Activated CD8-positive, alpha-beta T cell treated with anti-CD3 and anti-CD28 coated beads for 36 hours (primary cell): ENCODE measurements at regions not wholly inside any gene's neighbourhood (a gene's known extent, or its start where the extent isn't known, plus 50 kb on each side); places are given as distances from the start of the nearest gene placed in this dataset.
"Not testable (repeated sequence)": the region's sequence is repeated elsewhere in the genome, so short reads cannot be mapped to it uniquely, and the experiment has no call there.

Experiments used
- ATAC-seq: fragments of 200-7000 bp; cut with Tn5 transposase; one replicate; pipeline ENCODE4 v1.10.0; 2021; ENCODE audit warnings: mild to moderate bottlenecking, moderate library complexity
- CTCF ChIA-PET: fragments of 350-600 bp; sonication (Branson Sonifier 250); formaldehyde crosslinking; loops from one replicate; lab custom pipeline; 2021; ENCODE audit warnings: antibody characterized with exemption; lab: Charles Lee
- POLR2A ChIA-PET: fragments of 350-600 bp; sonication (Branson Sonifier 250); formaldehyde crosslinking; loops from one replicate; lab custom pipeline; 2021; ENCODE audit warnings: antibody characterized with exemption; lab: Charles Lee
- DNase-seq: peaks from one replicate; pipeline ENCODE4 v3.0.0-alpha.2; 2020
- H3K27ac Mint-ChIP-seq: one replicate; pipeline ENCODE4 v1.8.0; 2021; ENCODE audit warnings: mild to moderate bottlenecking, mixed read lengths
- H3K27me3 Mint-ChIP-seq: one replicate; pipeline ENCODE4 v1.8.0; 2021; ENCODE audit warnings: mixed read lengths
- H3K36me3 Mint-ChIP-seq: one replicate; pipeline ENCODE4 v1.8.0; 2021; ENCODE audit warnings: low read depth, mixed read lengths
- H3K4me1 Mint-ChIP-seq: one replicate; pipeline ENCODE4 v1.8.0; 2021; ENCODE audit warnings: low read depth, mixed read lengths
- H3K4me3 Mint-ChIP-seq: one replicate; pipeline ENCODE4 v1.8.0; 2021; ENCODE audit warnings: mild to moderate bottlenecking, moderate library complexity, mixed read lengths
- H3K9me3 Mint-ChIP-seq: one replicate; pipeline ENCODE4 v1.8.0; 2021; ENCODE audit warnings: mixed read lengths
- CTCF ChIP-seq: fragments of 200-600 bp; IDR thresholded peaks from one replicate; pipeline ENCODE4 v1.8.0; 2022; ENCODE audit warnings: antibody characterized with exemption, mild to moderate bottlenecking
- intact Hi-C: fragments of 100-400 bp; cut with micrococcal nuclease; formaldehyde crosslinking; loops from one replicate; pipeline ENCODE4 v1.10.0; 2022

GRCh38 chr11:13145461-13145860 is 132.1 kb upstream of the BMAL1 start:
- H3K36me3 Mint-ChIP-seq: no peaks in the 10 kb centered on the region
- intact Hi-C loops: no loop called here
- ChIA-PET CTCF (no interaction called here), POLR2A (no interaction called here)
- ATAC-seq (no peak), DNase-seq (no peak)
- peaks cover 8% of the 10 kb centered on the region for H3K27me3 Mint-ChIP-seq
- H3K27ac Mint-ChIP-seq: no peak overlapping the region
- no peak for TF ChIP-seq CTCF
- no peak overlapping the region for H3K4me3 Mint-ChIP-seq
- no peaks in the 10 kb centered on the region for H3K4me1 Mint-ChIP-seq
- no peaks in the 10 kb centered on the region for H3K9me3 Mint-ChIP-seq

GRCh38 chr11:13149991-13150390 is 127.6 kb upstream of the BMAL1 start:
- H3K4me3 Mint-ChIP-seq: no peak overlapping the region
- CTCF ChIA-PET: no interaction called here
- H3K27me3 Mint-ChIP-seq: peaks cover 6% of the 10 kb centered on the region
- POLR2A ChIA-PET: no interaction called here
- ATAC-seq (no peak), DNase-seq (no peak)
- no peaks in the 10 kb centered on the region for H3K36me3 Mint-ChIP-seq
- no peak for TF ChIP-seq CTCF
- no peak overlapping the region for H3K27ac Mint-ChIP-seq
- peaks cover 2% of the 10 kb centered on the region for H3K9me3 Mint-ChIP-seq
- H3K4me1 Mint-ChIP-seq: no peaks in the 10 kb centered on the region
- intact Hi-C loops: no loop called here

GRCh38 chr11:13150487-13150886 is 127.1 kb upstream of the BMAL1 start:
- Mint-ChIP-seq H3K4me1 (no peaks in the 10 kb centered on the region), H3K4me3 (no peak overlapping the region), H3K9me3 (peaks cover 2% of the 10 kb centered on the region), H3K27me3 (peaks cover 6% of the 10 kb centered on the region), H3K36me3 (no peaks in the 10 kb centered on the region), H3K27ac (no peak overlapping the region)
- DNase-seq (no peak), ATAC-seq (no peak)
- CTCF ChIA-PET: no interaction called here
- intact Hi-C loops: no loop called here
- no peak for TF ChIP-seq CTCF
- POLR2A ChIA-PET: no interaction called here

GRCh38 chr11:13152264-13152663 is 125.3 kb upstream of the BMAL1 start:
- H3K9me3 Mint-ChIP-seq: peaks cover 2% of the 10 kb centered on the region
- TF ChIP-seq CTCF: no peak
- no peak for ATAC-seq
- peaks cover 9% of the 10 kb centered on the region for H3K27me3 Mint-ChIP-seq
- H3K36me3 Mint-ChIP-seq: no peaks in the 10 kb centered on the region
- H3K27ac Mint-ChIP-seq: no peak overlapping the region
- no peak for DNase-seq
- no peak overlapping the region for H3K4me3 Mint-ChIP-seq
- POLR2A ChIA-PET: no interaction called here
- intact Hi-C loops: no loop called here
- CTCF ChIA-PET: interaction anchor here (1.5 kb wide), 1 partner anchor 189 kb away, joined by 3 read pairs; no protein-coding TSS in a partner anchor
- H3K4me1 Mint-ChIP-seq: no peaks in the 10 kb centered on the region

- no peak for TF ChIP-seq CTCF
- Mint-ChIP-seq H3K27me3 (peaks cover 12% of the 10 kb centered on the region), H3K4me3 (no peak overlapping the region), H3K27ac (no peak overlapping the region), H3K36me3 (no peaks in the 10 kb centered on the region), H3K9me3 (peaks cover 2% of the 10 kb centered on the region), H3K4me1 (no peaks in the 10 kb centered on the region)
- DNase-seq (no peak), ATAC-seq (no peak)
- CTCF ChIA-PET: no interaction called here
- POLR2A ChIA-PET: no interaction called here
- intact Hi-C loops: no loop called here
These were observed 124.7 kb upstream of the BMAL1 start for GRCh38 chr11:13152736-13153541.

- H3K27ac Mint-ChIP-seq, ATAC-seq, H3K9me3 Mint-ChIP-seq, DNase-seq, intact Hi-C loops, H3K36me3 Mint-ChIP-seq, H3K4me1 Mint-ChIP-seq, CTCF ChIA-PET, POLR2A ChIA-PET, H3K4me3 Mint-ChIP-seq: not testable (repeated sequence)
- H3K27me3 Mint-ChIP-seq: peaks cover 12% of the 10 kb centered on the region
These were observed 123.2 kb upstream of the BMAL1 start for GRCh38 chr11:13154374-13154773.
